Prostate gland (tissue), 2 donors: ENCODE measurements at regions not wholly inside any gene's neighbourhood (a gene's known extent, or its start where the extent isn't known, plus 50 kb on each side); places are given as distances from the start of the nearest gene placed in this dataset.

Source experiments
- POLR2A ChIP-seq: fragments of 450-650 bp; IDR thresholded peaks from one replicate; pipeline ENCODE4 v1.6.1; 2016; ENCODE audit warnings: antibody characterized with exemption, mild to moderate bottlenecking
- POLR2AphosphoS5 ChIP-seq: sonication (generic); formaldehyde crosslinking; IDR thresholded peaks from one replicate; pipeline ENCODE4 v1.6.1; 2017; ENCODE audit warnings: antibody characterized with exemption
- TF ChIP-seq, protein P1 (sequence below), 4 experiments: fragments of 200-600 bp in 2 of 4; fragments of 450-650 bp in 2 of 4; sonication (generic) in 2 of 4; IDR thresholded peaks; 1 replicate in 3 of 4; 2 replicates in 1 of 4; pipeline ENCODE4 v1.5.1; 2016 to 2019; ENCODE audit warnings: antibody characterized with exemption in 4 of 4, mild to moderate bottlenecking in 2 of 4, moderate library complexity in 2 of 4

DNA sequence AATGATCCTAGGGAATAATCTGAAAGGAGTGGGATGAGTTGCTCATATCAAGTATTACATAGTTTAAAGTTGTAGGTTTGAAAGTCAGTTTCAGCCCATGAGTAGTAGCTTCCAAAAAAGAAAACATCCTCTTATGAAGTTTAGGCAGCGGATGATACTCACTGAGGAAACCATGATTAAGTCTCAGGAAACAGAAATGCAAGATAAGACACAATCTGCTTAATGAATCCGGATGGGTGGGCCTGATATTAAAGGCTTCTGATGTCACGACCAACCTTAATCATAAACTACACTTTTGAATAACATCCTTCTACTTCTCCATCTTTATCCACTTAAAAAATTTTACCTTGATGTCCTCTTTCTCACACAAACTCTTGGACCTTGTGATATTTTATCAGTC, 61.8 kb downstream of the S1PR1 start:
- TF ChIP-seq, protein P1, sequence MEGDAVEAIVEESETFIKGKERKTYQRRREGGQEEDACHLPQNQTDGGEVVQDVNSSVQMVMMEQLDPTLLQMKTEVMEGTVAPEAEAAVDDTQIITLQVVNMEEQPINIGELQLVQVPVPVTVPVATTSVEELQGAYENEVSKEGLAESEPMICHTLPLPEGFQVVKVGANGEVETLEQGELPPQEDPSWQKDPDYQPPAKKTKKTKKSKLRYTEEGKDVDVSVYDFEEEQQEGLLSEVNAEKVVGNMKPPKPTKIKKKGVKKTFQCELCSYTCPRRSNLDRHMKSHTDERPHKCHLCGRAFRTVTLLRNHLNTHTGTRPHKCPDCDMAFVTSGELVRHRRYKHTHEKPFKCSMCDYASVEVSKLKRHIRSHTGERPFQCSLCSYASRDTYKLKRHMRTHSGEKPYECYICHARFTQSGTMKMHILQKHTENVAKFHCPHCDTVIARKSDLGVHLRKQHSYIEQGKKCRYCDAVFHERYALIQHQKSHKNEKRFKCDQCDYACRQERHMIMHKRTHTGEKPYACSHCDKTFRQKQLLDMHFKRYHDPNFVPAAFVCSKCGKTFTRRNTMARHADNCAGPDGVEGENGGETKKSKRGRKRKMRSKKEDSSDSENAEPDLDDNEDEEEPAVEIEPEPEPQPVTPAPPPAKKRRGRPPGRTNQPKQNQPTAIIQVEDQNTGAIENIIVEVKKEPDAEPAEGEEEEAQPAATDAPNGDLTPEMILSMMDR (IDR thresholded peaks at IDR 0.05), result no peak
- no peak for TF ChIP-seq POLR2A
- TF ChIP-seq POLR2AphosphoS5, result no peak
